ENCODE measurements at regions not wholly inside any gene's neighbourhood (a gene's known extent, or its start where the extent isn't known, plus 50 kb on each side); places are given as distances from the start of the nearest gene placed in this dataset.
"Not testable (repeated sequence)": the region's sequence is repeated elsewhere in the genome, so short reads cannot be mapped to it uniquely, and the experiment has no call there.

GRCh38 chr1:99062192-99062591, 57.5 kb upstream of the PLPPR5 start:
- in situ Hi-C loops (cut with HindIII; ENCODE audit: low pct_unique_long_range_greater_than_20kb, low sequenced_read_pairs) = no loop called here
- DNase-seq (ENCODE audit: low read depth) = no peak

DNA sequence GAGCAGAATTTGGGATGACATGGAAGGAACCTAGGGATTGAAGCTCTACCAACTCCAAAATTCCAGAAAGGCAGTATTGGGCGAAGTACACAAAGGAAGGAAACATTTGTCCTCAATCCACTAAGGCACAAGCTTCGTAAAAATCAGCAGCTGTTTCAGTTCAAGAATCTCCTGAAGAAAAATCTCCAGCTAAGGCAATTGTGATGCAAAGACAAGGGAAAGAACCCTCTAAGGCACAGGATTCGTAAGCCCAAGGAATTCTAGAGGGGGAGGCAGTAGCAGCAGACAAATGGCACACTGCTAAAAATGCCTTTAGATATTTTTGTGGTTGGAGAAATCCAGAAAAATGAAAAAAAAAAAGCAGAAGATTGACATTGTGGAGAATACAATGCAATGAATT, 64.5 kb upstream of the PLPPR5 start:
- in situ Hi-C loops (cut with HindIII; ENCODE audit: low pct_unique_long_range_greater_than_20kb, low sequenced_read_pairs) = no loop called here
- no peak for DNase-seq (ENCODE audit: low read depth)

DNA sequence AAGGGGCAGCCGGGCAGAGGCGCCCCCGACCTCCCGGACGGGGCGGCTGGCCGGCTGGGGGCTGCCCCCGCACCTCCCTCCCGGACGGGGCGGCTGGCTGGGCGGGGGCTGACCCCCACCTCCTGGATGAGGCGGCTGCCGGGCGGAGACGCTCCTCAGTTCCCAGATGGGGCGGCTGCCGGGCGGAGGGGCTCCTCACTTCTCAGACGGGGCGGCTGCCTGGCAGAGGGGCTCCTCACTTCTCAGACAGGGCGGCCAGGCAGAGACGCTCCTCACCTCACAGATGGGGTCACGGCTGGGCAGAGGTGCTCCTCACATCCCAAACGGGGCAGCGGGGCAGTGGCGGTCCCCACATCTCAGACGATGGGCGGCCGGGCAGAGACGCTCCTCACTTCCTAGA, 73.9 kb upstream of the PLPPR5 start:
- DNase-seq (ENCODE audit: low read depth); in situ Hi-C loops (cut with HindIII; ENCODE audit: low pct_unique_long_range_greater_than_20kb, low sequenced_read_pairs): not testable (repeated sequence)

DNA sequence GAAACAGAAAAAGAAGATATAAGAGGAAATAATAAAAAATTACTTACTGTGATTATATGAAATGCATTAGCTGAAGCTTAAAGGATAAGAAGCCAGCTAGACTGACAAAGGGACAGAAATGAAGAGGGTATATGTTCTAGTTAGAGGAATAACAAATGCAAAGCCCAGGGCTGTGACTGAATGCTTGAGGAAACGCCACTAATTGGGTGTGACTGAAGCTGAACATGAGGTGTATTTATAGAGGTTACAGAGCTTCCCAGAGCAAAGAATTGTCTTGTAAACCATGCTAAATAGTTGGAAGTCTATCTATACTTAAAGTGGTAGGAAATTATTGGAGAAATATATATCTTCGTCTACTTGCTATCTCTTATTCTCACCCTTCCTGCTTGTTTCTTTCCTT, 77.7 kb upstream of the PLPPR5 start:
- no peak for DNase-seq (ENCODE audit: low read depth)
- in situ Hi-C loops (cut with HindIII; ENCODE audit: low pct_unique_long_range_greater_than_20kb, low sequenced_read_pairs) = no loop called here

DNA sequence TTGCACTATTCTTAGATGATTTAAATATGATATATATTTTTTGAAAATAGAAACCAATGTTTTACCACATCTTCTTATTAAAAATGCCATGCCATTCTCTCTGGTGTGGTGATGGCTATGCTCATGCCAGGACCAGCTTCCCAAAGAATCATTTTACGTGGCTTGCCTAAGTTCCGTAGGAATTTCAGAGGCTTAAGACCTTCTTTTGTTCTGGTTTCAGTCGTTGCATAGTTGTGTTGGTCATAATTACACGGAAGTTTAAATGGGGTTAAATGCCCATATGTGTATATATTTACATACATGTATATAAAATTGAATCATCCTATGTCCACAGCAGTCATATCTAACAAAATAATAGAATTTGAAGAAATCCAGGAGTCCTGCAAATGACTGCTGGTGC, 78.7 kb upstream of the PLPPR5 start:
- in situ Hi-C loops (cut with HindIII; ENCODE audit: low pct_unique_long_range_greater_than_20kb, low sequenced_read_pairs) = no loop called here
- no peak for DNase-seq (ENCODE audit: low read depth)

- no peak for DNase-seq (ENCODE audit: low read depth)
- in situ Hi-C loops (cut with HindIII; ENCODE audit: low pct_unique_long_range_greater_than_20kb, low sequenced_read_pairs) = no loop called here
Observed at GRCh38 chr1:99084562-99084961, 79.9 kb upstream of the PLPPR5 start.

GRCh38 chr1:99086057-99086456, 81.4 kb upstream of the PLPPR5 start:
- in situ Hi-C loops (cut with HindIII; ENCODE audit: low pct_unique_long_range_greater_than_20kb, low sequenced_read_pairs) = no loop called here
- no peak for DNase-seq (ENCODE audit: low read depth)

- in situ Hi-C loops (cut with HindIII; ENCODE audit: low pct_unique_long_range_greater_than_20kb, low sequenced_read_pairs) = no loop called here
Observed at GRCh38 chr1:99098589-99098988, 93.9 kb upstream of the PLPPR5 start.

DNA sequence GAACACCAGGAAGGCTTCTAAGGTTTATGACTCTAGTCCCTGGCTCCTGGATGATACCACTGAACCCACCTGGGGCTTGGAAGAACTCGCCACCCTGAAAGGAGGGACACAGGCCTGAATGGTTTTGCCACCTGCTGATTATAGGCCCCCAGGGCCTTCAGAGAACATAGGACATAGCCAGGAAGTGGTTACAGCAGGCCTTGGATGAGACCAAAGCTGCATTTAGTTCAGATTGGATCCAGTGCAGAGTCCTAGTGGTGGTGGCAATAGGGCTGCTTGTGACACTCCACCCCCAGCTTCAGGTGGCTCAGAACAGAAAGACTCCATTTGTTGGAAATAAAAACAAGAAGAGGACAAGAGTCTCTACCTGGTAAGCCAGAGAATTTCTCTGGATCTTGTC, 101.6 kb upstream of the PLPPR5 start:
- in situ Hi-C loops (cut with HindIII; ENCODE audit: low pct_unique_long_range_greater_than_20kb, low sequenced_read_pairs) = no loop called here
- no peak for DNase-seq (ENCODE audit: low read depth)

More at GRCh38 chr1:99098589-99098988, 93.9 kb upstream of the PLPPR5 start:
- no peak for DNase-seq (ENCODE audit: low read depth)

GRCh38 chr1:99107680-99108079, 103.0 kb upstream of the PLPPR5 start:
- in situ Hi-C loops (cut with HindIII; ENCODE audit: low pct_unique_long_range_greater_than_20kb, low sequenced_read_pairs) = no loop called here
- DNase-seq (ENCODE audit: low read depth) = no peak

GRCh38 chr1:99110140-99111041, 105.7 kb upstream of the PLPPR5 start:
- in situ Hi-C loops (cut with HindIII; ENCODE audit: low pct_unique_long_range_greater_than_20kb, low sequenced_read_pairs) = no loop called here
- no peak for DNase-seq (ENCODE audit: low read depth)

- DNase-seq (ENCODE audit: low read depth) = no peak
- in situ Hi-C loops (cut with HindIII; ENCODE audit: low pct_unique_long_range_greater_than_20kb, low sequenced_read_pairs) = no loop called here
Observed at GRCh38 chr1:99115231-99115630, 110.6 kb upstream of the PLPPR5 start.

DNA sequence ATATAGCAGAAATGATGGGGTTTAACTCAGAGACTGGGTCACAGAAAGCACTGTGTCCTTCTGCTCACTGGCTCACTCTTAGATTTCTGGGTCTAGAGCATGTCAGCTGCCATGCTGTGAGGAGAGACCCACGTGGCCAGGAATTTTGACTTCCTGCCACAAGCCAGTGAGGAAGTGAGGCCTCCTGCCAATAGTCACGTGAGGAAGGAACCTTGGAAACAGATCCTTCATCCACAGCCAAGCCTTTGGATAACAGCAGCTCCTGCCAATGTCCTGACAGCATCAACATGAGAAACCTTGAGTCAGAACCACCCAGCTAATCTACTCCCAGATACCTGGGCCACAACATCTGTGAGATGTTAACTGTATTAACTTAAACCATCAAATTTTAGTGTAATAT, 114.5 kb upstream of the PLPPR5 start:
- no peak for DNase-seq (ENCODE audit: low read depth)
- in situ Hi-C loops (cut with HindIII; ENCODE audit: low pct_unique_long_range_greater_than_20kb, low sequenced_read_pairs) = no loop called here

- DNase-seq (ENCODE audit: low read depth) = no peak
- in situ Hi-C loops (cut with HindIII; ENCODE audit: low pct_unique_long_range_greater_than_20kb, low sequenced_read_pairs) = no loop called here
Observed at GRCh38 chr1:99122039-99122438, 117.4 kb upstream of the PLPPR5 start.

DNA sequence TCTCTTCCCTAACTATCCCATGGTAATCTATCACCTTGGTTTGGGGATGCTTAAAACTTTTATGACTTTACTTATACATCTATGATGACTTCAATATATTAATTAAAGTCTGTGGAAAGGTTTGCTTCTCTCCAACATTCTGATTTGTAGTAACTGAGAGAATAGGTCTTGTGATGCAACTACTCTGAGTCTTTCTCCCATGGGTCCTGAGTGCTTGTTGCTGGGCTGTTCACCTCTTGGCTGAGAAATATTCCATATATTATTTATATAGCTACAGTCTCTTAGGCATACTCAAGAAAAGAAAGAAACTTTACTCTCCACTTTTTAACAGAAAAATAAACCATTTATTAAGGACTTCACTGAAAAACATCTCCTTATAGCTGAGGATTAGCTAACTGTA, 119.3 kb upstream of the PLPPR5 start:
- in situ Hi-C loops (cut with HindIII; ENCODE audit: low pct_unique_long_range_greater_than_20kb, low sequenced_read_pairs) = no loop called here
- DNase-seq (ENCODE audit: low read depth) = no peak

GRCh38 chr1:99131546-99131945, 126.9 kb upstream of the PLPPR5 start:
- in situ Hi-C loops (cut with HindIII; ENCODE audit: low pct_unique_long_range_greater_than_20kb, low sequenced_read_pairs) = no loop called here
- no peak for DNase-seq (ENCODE audit: low read depth)

DNA sequence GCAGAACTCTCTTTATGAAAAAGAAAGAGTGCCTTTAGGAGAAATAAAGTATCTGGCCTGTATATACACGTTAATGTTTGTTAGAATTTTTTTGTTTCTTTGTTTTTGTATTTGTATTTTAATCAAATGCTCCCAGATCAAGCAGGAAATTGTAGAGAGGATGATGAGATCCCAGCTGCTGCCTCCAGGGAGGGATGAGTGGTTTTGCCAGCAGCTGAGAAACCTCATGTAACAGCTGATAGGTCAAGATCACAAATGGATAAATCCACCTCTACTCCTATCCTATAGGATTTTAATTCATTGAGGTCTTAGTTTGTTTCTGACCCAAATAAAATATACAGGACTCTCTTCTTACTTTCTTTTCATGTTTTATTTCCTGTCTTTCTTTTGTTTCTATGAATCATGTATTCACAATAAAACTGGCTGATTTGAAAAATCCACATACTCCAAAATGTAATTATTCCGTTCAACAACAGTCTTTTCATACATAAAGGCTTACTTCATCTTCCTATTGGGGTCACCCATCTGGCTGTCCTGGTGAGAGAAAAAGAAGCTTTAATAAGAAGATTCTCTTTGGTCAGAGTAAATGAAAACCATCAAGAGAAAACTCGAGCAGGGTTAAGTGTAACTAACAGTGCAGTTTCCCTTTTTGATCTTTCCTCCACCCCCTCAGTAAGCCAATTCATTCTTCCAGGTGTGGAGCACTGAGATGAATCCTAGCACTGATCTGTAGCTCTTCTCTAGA, 129.3 kb upstream of the PLPPR5 start:
- no peak for DNase-seq (ENCODE audit: low read depth)
- in situ Hi-C loops (cut with HindIII; ENCODE audit: low pct_unique_long_range_greater_than_20kb, low sequenced_read_pairs) = no loop called here

GRCh38 chr1:99137554-99138206, 126.6 kb upstream of the PLPPR4 start:
- DNase-seq (ENCODE audit: low read depth) = no peak
- in situ Hi-C loops (cut with HindIII; ENCODE audit: low pct_unique_long_range_greater_than_20kb, low sequenced_read_pairs) = no loop called here

- in situ Hi-C loops (cut with HindIII; ENCODE audit: low pct_unique_long_range_greater_than_20kb, low sequenced_read_pairs) = no loop called here
- no peak for DNase-seq (ENCODE audit: low read depth)
Observed at GRCh38 chr1:99139876-99140275, 124.4 kb upstream of the PLPPR4 start.

Measured in Caki2 (cell line).